ENCODE measurements at regions not wholly inside any gene's neighbourhood (a gene's known extent, or its start where the extent isn't known, plus 50 kb on each side); places are given as distances from the start of the nearest gene placed in this dataset.

DNA sequence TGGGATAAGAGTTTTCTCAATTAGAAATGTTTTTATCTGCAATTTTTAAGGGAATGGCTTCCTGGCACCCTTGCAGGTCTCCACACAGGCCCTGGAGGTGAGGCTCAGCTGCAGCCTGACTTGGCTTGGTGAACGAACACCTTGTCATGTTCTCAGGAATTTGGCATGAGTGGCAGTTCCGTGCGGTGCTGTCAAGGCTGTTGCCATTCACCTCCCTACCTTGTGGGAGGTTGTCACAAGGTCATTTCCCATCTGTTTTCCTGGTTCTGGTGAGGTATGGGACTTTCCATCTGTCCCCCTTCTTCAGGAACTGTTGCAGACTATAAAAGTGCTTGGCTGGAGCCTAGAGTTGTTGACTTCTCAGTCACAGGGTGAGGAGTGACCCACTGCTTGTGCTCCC lies 82.9 kb downstream of the ELOVL4 start:
- no peak for DNase-seq (ENCODE audit: low read depth in 2 of 3, low spot score in 2 of 3)

DNA sequence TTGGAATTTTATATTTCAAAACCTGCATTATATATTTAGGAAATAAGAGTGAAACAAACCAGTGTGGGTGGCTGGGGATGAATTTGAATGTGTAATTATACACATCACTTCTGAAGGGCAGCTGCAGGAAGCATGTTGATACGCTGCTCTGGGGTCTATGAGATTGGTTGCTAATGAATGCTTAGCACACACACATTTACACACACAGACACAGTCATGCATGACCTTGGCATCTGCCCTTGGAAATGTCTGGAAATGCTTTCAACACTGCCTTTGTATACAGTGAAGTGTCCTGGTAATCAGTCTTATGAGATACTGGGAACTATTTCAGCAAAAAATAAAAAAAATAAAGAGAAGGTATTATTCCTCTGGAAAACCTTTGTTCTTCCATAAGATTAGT lies 83.4 kb downstream of the ELOVL4 start:
- no peak for DNase-seq (ENCODE audit: low read depth in 2 of 3, low spot score in 2 of 3)

DNA sequence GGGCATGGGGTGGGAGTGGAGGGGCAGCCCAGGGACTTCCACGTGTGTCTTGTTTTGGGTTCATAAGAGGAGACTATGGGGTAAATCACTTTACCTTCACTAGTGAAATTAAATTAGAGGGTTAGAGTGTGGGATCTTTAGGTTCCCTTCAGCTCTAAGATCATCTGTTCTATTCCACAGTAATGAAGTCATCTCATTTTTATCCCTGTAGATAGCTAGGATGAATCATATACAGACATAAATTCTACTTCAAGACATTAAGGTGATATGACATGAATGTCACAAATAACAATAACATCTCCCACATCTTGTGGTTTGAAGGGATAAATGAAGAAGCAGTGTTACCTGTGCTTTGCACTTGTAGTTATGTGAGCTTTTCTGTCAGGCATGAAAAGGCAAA lies 83.8 kb downstream of the ELOVL4 start:
- DNase-seq (ENCODE audit: low read depth in 2 of 3, low spot score in 2 of 3): no peak

DNA sequence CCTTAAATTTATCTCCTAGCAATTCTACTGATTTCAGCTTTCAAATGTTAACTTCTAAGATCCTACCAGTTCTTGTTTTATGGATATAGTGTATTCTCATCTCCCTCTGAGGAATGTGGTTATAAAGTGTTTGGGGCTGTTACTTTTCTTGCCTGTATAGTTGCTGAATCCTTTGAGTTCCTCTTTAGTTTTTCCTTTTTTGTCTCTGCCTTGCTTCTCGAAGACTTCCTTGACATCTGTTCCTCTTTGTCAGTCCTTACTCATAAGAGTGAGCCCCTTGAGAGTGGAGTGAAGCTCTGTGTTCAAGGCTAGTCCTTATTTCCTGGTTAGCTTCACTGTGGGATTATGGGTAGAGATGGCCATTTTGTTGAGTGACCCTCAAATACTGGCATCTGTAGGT lies 84.6 kb downstream of the ELOVL4 start:
- DNase-seq (ENCODE audit: low read depth in 2 of 3, low spot score in 2 of 3): no peak

DNA sequence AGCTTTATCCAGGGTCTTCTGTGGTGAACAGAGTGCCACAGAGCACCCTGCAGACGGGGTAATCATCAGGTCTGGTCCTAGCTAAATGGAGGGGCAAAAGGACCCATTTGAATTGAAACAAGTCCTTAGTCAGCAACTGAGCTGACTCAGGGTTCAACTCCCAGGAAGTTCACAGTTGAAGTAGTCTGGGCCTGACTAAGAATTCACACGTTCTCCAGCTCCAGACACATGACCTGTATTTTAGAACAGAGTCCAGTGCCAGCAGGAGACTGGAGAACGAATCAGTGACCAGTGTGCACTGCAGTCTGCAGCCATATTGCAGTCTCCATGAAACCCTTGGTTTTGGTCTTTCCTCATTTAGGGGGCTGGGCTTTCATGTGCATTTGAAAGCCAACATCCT lies 85.2 kb downstream of the ELOVL4 start:
- DNase-seq (ENCODE audit: low read depth in 2 of 3, low spot score in 2 of 3): no peak

DNA sequence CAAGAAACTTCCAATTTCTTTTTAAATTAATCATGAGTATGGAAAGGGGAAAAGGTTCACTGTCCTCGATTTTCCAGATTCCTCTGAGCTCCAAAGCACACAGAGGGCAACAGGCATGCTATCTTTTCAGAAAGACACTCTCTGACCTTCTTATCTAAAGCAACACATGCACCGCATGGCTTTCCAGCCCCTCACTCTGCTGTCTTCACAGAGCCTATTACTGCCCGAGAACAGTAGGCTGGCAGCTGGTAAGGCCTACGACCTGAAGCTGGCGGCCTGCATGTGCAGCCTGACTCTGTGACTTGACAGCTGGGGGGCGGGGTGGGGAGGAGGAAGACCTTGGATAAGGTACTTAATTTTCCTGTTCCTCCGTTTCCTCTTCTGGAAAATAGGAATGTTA lies 86.3 kb downstream of the ELOVL4 start:
- no peak for DNase-seq (ENCODE audit: low read depth in 2 of 3, low spot score in 2 of 3)

DNA sequence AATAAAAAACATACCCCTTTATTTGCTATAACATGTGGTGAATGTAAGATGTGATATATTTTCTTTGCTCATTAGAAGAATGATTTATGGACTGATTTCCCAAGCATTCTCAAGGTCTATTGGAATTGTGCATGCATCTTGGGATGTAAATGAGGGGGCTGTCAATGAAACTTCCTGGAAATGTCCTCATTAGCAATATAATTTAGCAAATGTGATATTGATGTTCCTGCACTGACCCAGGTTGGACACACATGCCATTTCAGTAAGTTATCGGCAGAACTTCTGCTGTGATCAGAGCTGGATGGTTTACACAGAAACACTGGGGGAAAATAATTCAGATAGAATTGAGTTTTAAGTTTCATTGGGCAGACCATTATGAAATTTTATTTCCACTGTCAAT lies 99.9 kb downstream of the ELOVL4 start:
- no peak for DNase-seq (ENCODE audit: low read depth in 2 of 3, low spot score in 2 of 3)

DNA sequence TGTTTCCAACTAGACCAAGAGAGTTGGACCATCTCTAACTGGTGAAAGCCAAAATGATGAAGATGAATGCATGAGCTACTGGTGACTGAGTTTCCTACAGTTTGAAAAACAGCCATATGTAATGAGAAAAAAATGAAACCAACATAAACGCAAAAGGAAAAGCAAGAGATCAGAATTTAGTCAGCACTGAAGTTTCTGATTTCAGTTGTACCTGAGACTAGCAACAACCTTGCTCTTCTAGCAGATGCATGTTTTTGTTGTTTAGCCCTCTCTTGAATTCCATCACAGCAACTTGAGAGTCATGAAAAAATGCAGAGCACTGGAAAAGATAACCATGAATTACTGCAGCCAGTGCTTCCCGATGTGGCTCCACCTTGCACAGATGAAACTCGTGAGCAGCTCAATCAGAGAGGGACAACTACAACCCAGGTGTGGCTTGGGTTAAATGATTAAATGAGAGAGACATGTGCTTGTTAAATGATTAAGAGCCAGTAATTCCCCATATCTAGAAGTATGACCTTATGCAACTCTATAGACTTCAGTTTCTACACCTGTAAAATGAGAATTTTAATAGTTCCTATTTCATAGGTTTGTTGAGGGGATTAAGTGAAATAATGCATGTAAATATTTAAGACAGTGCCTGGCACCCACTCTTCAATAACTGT lies 104.8 kb downstream of the ELOVL4 start:
- DNase-seq (ENCODE audit: low read depth in 2 of 3, low spot score in 2 of 3): no peak

DNA sequence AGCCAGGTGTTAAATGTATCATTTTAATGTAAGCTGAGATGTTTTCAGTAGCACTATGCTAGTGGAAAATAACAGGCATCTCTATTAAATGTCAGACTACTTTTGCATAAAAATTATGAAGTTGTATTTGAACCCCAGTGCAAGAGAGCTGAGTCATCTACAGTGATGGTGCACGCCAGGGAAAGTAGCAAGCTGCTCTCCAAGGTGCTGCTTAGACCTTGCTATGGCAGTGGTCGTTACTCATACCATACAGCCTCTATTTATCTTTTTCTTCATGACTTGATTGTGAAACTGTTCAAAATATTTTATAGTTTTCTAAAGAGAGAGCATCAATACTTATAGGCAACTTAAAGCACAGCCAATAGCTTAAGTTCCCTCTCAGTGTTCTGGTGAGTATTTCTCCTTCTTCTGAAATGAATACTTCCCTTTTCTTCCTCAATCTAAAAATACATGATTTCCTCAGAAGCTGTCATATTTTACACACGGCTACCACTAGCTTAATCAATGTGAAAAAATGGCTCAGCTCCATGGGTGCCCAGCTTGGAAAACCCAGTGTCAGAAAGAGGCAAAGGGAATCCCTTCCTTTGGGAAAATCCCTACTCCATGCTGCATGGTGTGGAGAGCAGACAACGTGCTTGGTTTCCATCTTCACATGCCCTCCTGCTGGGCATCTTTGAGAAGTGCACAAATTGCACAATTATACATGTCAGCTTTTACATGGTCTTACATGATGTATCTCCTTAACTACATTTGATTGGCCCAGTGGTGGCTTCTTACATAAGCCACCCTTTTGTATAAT lies 105.6 kb downstream of the ELOVL4 start:
- no peak for DNase-seq (ENCODE audit: low read depth in 2 of 3, low spot score in 2 of 3)

DNA sequence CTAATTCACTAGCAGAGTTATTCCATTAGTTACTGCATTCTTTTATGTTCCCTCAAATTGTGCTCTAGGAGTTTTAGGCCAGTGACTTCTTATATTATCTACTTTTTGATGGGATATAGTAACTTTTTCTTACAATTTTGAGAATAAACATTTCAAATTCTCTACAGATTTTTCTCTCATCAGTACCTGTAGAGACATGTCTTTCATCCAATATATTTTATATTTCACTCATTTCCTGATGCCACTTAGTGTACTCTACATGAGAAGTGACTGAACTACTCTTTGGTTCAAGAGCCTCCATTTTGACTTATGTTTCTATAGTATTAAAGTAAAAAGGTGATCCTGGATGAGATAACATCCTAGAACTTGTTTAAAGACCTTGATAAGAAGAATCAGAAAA lies 108.5 kb downstream of the ELOVL4 start:
- DNase-seq (ENCODE audit: low read depth in 2 of 3, low spot score in 2 of 3): no peak

DNA sequence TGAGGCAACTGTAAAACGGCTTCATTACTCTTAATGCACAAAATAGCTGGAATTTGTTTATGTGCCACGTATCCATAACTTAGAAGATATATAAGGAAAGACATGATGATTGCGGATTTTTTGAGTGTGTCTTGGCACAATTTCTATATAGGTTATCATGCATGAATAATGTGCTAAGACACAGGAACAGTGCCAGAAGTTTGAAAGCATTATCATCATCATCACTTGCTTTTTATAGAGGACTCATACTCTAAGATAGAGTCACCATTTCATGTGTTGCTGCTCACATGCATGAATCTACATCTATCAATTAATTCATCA lies 113.4 kb downstream of the ELOVL4 start:
- no peak for DNase-seq (ENCODE audit: low read depth in 2 of 3, low spot score in 2 of 3)

DNA sequence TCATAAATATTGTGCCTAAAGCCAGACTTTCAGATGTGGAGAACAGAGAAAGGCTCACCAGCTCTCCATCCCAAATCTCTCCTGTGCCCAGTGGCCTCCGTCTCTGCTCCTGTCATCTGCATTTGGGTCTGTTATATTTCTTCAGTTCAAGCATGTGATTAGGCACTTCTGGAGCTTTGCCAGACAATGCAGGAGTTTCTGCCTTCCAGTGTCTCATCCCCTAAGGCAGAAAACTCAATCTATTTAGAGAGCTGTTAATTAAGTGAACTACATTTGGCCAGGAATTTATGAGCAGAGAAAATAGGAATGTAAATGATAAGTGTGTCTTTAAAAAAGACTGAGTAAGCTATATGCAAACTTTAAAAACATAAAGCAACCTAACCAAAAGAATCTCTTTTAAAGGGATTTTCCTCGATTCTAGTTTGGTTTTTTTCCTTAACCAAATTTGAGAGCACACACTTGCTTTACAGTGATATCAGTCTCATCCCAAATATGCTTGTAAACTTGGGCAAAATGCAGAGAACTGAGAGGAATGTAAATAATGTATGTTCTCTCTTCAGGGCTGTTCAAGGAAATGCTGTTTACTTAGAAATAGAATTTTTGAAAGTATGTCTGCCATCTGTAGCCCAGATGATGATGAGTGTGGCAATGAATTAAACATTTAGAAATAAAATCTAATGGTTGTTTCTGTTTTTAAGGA lies 113.9 kb downstream of the ELOVL4 start:
- DNase-seq (ENCODE audit: low read depth in 2 of 3, low spot score in 2 of 3): no peak

DNA sequence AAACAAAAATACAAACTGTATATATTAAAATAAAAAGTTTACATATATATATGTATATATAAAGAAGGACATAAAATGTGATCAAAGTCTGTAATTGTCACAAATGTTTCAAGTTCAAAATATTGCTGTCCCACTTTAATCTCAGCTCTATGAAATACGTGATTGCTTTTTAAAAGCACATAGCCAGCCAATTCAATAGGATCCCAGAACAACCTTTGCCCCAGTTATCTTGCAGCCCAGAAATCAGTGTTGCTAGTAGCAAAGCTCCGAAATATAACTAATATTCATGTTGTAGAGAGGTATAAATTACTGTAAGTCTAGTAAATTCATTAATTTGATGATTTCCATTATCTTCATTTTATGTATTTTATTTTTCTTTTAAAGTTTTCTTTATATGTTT lies 114.6 kb downstream of the ELOVL4 start:
- no peak for DNase-seq (ENCODE audit: low read depth in 2 of 3, low spot score in 2 of 3)

DNA sequence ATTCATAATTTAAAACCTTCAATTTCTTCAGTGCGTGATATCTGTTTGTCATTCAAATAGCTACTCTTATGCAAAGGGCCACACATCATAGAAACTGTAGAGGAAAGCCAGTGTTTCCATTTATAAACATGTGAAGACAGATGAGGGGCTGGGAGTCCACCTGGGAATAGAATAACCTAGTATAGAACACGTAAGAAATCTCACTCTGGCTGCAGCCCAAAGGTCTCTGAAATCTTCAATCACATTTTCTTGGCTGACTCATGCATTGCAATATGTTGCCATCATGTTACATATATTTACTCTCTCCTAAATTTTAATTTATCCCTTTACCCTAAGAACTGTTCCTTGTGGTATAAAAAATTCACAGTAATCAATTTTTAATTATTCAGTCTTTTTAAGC lies 123.2 kb downstream of the ELOVL4 start:
- no peak for DNase-seq (ENCODE audit: low read depth in 2 of 3, low spot score in 2 of 3)

DNA sequence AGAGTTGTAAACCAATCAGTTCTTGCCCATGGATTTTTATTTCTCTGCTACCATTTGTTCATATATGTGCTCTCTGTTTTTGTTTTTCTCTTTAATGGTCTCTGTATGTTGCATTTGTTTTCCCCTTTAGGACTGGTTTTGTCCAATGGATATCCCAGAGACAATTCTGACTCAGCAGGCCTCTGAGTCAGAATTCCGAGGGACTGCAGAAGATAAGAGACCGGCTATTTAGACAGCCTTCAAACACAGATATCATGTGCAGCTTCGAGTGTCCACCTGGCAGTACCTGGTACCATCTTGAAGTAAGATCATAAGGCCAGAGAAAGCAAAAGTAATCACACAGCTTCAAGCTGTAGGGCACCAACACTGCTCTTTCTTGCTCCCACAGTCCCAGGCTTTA lies 125.5 kb downstream of the ELOVL4 start:
- no peak for DNase-seq (ENCODE audit: low read depth in 2 of 3, low spot score in 2 of 3)

DNA sequence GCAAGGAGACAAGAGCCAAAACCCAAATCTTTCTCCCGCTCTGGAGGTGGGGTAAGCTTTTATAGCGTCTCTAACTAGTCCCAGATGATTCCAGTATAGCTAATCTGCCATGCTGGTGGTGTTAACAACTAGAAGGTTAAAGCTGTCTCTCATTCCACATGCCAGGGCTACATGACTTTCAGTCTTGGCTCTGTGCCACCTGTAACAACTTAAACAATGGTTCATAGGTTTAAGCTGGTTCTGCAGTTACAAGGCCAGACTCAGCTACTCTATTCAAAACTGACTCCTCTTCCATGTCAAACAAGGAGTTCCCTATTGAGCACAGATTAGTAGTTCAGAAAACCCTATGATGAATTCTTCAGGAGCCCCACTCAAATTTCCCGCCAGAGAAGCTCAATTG lies 128.9 kb downstream of the ELOVL4 start:
- no peak for DNase-seq (ENCODE audit: low read depth in 2 of 3, low spot score in 2 of 3)

DNA sequence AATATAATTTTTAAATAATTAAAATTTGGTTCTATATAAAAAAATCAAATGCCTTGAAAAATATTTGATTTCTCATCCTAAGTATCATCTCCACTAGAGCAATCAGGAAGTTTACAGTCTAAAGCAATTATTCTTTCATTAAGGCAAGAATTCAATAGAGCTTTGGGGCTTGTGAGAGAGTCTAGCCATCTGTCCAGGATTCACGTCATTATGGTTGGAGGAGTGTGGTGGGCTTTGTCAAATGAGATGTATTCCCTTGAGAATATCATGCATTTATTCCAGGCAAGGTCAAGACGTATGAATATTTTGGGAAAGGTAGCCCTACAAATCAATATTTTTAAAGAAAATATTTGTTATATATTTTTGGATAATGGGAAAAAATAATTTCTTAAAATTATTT lies 132.4 kb downstream of the ELOVL4 start:
- DNase-seq (ENCODE audit: low read depth in 2 of 3, low spot score in 2 of 3): no peak

DNA sequence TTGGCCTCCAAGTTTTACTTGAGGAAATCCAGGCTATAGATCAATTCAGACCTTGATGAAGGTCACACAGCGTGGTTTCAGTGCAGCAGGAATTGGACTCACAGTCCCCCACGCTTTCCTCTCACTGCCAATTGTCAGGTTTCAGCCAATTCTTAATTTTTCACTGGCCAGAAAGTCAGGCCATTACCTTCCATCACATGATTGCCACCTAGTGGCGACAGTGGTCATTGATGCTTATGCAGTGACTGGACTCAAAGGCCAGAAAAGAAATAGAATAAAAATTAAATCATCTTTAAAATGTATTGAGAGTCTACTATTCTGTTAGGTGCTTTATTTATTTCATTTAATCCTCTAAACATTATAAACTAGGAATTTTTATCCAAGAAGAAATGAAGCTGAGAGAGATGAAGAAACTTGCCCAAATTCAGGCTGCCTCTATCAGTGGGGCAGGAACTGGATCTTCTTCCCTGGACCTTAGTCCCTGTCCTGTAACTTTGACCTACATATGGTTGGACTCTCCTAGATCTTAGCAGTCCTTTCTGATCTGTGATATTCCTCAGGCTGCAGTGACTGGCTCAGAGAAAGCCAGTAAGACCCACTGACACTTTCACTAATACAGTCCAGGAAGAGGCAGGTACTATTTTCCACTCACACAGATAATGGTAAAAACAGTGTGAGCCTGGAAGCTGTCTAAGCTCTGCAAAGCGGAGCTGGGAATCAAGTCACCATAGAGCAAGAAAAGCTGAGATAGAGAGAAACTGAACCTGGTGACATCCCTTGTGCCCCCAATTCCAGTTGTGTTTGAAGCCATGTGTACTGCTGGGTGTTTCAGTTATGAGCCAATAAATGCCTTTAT lies 133.3 kb downstream of the ELOVL4 start:
- peak; percentile 23 to 42 (median 31) for DNase-seq (ENCODE audit: low read depth in 2 of 3, low spot score in 2 of 3)

DNA sequence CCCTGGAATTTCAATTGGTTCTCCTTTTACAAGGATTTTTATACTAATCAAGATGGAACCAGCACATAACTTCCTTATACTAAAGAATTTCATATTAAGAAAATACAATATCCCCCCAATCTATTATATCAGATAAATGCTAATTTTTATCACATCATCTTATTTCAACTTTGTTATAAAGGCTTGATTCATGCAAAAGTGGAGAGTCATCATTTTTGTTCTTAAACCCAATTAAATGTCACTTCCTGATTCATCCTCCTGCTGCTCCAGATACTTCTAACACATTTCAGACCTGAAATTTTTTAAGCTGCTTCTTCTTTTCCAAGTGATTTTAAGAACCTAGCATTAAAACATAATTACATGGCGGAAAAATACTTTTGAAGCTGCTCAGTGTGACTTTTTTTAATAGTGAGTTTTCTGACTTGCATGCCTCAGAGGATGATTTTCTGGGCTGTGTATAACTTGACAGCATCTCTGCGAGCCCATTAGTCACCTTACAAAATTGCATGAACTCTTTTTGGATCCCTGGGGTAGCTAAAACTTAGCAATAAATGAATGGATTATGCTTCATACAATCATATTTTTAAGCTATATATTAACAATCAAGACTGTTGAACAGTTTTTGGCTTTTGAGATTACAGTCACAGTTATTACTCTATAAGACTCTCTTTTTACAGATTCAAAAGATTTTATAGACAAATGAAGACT lies 134.1 kb downstream of the ELOVL4 start:
- no peak for DNase-seq (ENCODE audit: low read depth in 2 of 3, low spot score in 2 of 3)

DNA sequence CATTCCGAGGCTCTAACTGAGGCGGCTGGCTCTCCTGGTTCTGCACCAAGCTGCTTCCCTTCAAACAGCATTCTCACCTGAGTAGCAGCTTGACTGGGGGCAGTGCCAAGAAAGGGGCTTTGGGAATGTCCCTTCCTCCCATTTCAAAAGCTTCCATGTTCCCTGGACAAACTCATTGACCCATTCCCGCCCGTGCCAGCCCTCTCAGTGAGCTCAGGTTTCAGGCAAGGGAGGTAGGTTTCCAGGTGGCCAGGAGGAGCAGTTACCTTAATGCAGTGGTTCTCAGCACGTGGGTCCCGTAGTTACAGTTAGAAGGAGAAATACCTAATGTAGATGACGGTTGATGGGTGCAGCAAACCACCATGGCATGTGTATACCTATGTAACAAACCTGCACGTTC lies 135.2 kb downstream of the ELOVL4 start:
- no peak for DNase-seq (ENCODE audit: low read depth in 2 of 3, low spot score in 2 of 3)

DNA sequence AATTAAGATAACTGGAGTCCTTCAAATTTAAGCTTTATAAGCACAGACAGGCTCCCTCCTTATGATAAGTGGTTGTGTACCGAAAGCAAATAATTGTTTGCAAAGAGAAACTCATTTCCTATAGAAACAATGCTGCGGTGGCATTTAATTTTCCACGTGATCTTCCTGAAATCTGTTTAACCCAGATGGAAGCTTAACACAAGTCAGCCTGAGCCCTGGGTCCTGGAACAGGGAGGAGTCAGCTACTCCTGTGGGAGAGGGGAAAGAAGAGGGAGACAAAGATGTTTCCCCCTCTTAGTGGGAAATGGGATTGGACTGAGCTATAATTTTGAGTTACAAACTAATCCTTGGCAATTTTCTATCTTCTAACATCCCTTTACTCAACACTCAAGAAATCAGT lies 136.5 kb downstream of the ELOVL4 start:
- no peak for DNase-seq (ENCODE audit: low read depth in 2 of 3, low spot score in 2 of 3)
